ENCODE measurements at regions not wholly inside any gene's neighbourhood (a gene's known extent, or its start where the extent isn't known, plus 50 kb on each side); places are given as distances from the start of the nearest gene placed in this dataset.

DNA sequence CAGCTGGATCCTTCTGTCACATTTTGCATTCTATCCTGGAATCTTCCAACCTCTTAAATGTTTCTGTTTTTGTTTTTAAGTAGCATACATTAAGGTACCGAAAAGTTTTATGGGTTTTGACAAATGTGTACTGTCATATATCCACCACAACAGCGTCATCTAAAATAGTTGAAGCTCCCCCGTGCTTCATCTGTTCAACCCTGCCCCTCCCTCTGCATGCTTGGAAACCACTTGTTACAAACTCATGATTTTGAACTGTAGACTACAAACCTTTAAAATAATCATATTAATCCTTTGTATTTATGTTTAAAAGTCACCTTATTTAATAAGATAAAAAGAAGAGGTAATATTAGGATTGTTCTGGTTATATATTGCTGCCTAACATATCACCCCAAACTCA is 182.8 kb upstream of the SMIM30 start:
- TF ChIP-seq, protein P1, sequence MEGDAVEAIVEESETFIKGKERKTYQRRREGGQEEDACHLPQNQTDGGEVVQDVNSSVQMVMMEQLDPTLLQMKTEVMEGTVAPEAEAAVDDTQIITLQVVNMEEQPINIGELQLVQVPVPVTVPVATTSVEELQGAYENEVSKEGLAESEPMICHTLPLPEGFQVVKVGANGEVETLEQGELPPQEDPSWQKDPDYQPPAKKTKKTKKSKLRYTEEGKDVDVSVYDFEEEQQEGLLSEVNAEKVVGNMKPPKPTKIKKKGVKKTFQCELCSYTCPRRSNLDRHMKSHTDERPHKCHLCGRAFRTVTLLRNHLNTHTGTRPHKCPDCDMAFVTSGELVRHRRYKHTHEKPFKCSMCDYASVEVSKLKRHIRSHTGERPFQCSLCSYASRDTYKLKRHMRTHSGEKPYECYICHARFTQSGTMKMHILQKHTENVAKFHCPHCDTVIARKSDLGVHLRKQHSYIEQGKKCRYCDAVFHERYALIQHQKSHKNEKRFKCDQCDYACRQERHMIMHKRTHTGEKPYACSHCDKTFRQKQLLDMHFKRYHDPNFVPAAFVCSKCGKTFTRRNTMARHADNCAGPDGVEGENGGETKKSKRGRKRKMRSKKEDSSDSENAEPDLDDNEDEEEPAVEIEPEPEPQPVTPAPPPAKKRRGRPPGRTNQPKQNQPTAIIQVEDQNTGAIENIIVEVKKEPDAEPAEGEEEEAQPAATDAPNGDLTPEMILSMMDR (IDR thresholded peaks at IDR 0.05) = no peak
- no peak for TF ChIP-seq POLR2A (IDR thresholded peaks at IDR 0.05; ENCODE audit: low read depth)

All from esophagus muscularis mucosa (tissue), 3 donors.